Mucosa of descending colon (tissue), 3 donors: ENCODE measurements at regions not wholly inside any gene's neighbourhood (a gene's known extent, or its start where the extent isn't known, plus 50 kb on each side); places are given as distances from the start of the nearest gene placed in this dataset.

Experiments
- ATAC-seq: fragments of 200-7000 bp; cut with Tn5 transposase; one replicate; pipeline ENCODE4 v1.9.1; 2020; ENCODE audit warnings: mild to moderate bottlenecking, moderate library complexity
- DNase-seq, 3 donors: peaks; one replicate each; pipeline ENCODE4 v3.0.0-alpha.2; 2020
- H3K36me3 ChIP-seq: fragments of 200-600 bp; one replicate; pipeline ENCODE4 v1.8.0; 2021; ENCODE audit warnings: low read depth, mild to moderate bottlenecking
- H3K4me1 ChIP-seq: fragments of 200-600 bp; one replicate; pipeline ENCODE4 v1.8.0; 2021; ENCODE audit warnings: low read depth, mild to moderate bottlenecking
- H3K4me3 ChIP-seq: fragments of 200-600 bp; one replicate; pipeline ENCODE4 v1.8.0; 2021; ENCODE audit warnings: mild to moderate bottlenecking
- H3K9me3 ChIP-seq: fragments of 200-600 bp; one replicate; pipeline ENCODE4 v1.8.0; 2021; ENCODE audit warnings: mild to moderate bottlenecking
- CTCF ChIP-seq: fragments of 200-600 bp; IDR thresholded peaks from one replicate; pipeline ENCODE4 v1.8.0; 2022; ENCODE audit warnings: antibody characterized with exemption, mild to moderate bottlenecking
- intact Hi-C, 2 donors: fragments of 100-400 bp; cut with DNase I in 1 of 2; cut with micrococcal nuclease in 1 of 2; formaldehyde crosslinking; loops; one replicate each; pipeline versions ENCODE4 v1.11.0 to v1.11.1; 2022; cut with DNase I, micrococcal nuclease
- donor health status: DM: no; HTN: no; CAD: no; lungs with moderate emphysema.
- donor health status: DM: no; HTN: no; CAD: no.
- donor health status: DM: no; HTN: yes; CAD: no.

DNA sequence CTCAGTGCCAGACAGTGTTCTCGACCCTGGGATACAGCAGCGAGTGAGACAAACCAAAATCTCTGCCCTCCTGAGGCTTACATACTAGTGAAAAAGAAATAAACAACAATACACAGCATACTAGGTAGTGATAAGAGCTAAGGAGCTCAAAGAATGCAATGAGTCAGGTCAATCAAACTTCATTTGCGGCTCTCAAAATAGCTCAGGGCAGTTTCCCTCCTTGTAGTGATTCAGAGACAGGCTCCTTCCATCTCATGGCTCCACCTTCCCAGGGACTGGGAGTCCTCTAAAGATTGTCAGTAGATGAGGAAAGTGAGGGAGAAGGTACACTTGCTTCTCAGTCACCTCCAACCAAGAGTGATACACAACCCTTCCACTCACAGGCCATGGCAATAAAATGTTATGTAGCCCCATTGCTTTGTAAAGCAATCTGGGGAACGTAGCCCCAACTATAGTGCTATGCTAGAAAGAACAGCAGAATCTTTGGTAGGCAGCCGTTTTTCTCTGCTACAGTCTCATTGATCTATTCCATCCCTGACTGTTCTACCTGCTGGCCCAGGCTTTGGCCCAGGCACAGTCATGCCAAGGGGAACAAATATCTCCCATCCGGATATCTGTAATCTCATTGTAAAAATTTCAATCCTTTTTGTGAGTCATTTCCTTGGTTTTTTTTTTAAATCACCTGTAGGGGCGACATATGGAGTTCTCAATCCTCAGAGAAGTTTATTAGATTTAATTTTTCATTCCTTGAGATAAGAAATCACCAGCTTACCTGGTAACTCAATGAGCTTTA lies 183.1 kb upstream of the S100G start:
- no peak for TF ChIP-seq CTCF
- no peak for ATAC-seq
- Histone ChIP-seq H3K4me1 (no peaks in the 10 kb centered on the region), H3K9me3 (no peaks in the 10 kb centered on the region), H3K4me3 (no peak overlapping the region), H3K36me3 (no peaks in the 10 kb centered on the region)
- DNase-seq, result no peak
- intact Hi-C loops, result no loop called here

GRCh38 chrX:16469870-16470269 lies 180.1 kb upstream of the S100G start:
- intact Hi-C loops, result no loop called here
- no peaks in the 10 kb centered on the region for H3K4me1 ChIP-seq
- DNase-seq (no peak), ATAC-seq (no peak)
- H3K4me3 ChIP-seq, result no peak overlapping the region
- no peak for TF ChIP-seq CTCF
- H3K36me3 ChIP-seq, result no peaks in the 10 kb centered on the region
- no peaks in the 10 kb centered on the region for H3K9me3 ChIP-seq

DNA sequence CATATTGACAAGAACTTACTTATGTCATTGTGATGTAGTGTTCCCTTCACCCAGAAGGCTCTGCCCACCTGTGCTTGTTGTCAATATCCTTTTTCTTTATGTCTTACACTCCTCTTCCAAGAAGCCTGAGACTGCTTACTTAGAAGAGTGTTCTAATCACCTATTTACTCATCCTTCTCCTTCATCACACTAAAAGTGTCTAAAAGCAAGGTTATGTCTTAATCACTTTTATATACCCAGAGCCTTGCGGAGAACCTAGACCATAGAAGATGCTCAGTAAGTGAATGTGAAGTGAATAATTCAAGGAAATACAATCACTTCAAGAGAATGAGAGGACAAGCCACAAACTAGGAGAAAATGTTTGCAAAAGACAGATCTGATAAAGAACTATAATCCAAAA lies 177.6 kb upstream of the S100G start:
- no peak overlapping the region for H3K4me3 ChIP-seq
- H3K9me3 ChIP-seq, result no peaks in the 10 kb centered on the region
- no peaks in the 10 kb centered on the region for H3K36me3 ChIP-seq
- no peak for DNase-seq
- intact Hi-C loops, result no loop called here
- no peak for TF ChIP-seq CTCF
- no peaks in the 10 kb centered on the region for H3K4me1 ChIP-seq
- no peak for ATAC-seq

- H3K9me3 ChIP-seq, result no peaks in the 10 kb centered on the region
- no peak overlapping the region for H3K4me3 ChIP-seq
- no peaks in the 10 kb centered on the region for H3K36me3 ChIP-seq
- no peaks in the 10 kb centered on the region for H3K4me1 ChIP-seq
- no peak for ATAC-seq
- TF ChIP-seq CTCF, result no peak
- intact Hi-C loops, result no loop called here
- no peak for DNase-seq
These were observed 175.4 kb upstream of the S100G start for GRCh38 chrX:16474511-16474910.

- DNase-seq (no peak), ATAC-seq (no peak)
- intact Hi-C loops, result no loop called here
These were observed 173.9 kb upstream of the S100G start for GRCh38 chrX:16476009-16476408.

More at GRCh38 chrX:16476009-16476408, 173.9 kb upstream of the S100G start:
- Histone ChIP-seq H3K4me1 (no peaks in the 10 kb centered on the region), H3K4me3 (no peak overlapping the region), H3K36me3 (no peaks in the 10 kb centered on the region), H3K9me3 (no peaks in the 10 kb centered on the region)
- TF ChIP-seq CTCF, result no peak
